Panc1 (cell line): ENCODE measurements at regions not wholly inside any gene's neighbourhood (a gene's known extent, or its start where the extent isn't known, plus 50 kb on each side); places are given as distances from the start of the nearest gene placed in this dataset.

Experiments used
- ATAC-seq: fragments of 200-7000 bp; cut with Tn5 transposase; 2 replicates; pipeline ENCODE4 v1.9.1; 2020; ENCODE audit warnings: mild to moderate bottlenecking, moderate library complexity
- BruUV-seq: library from RNA; stranded (reverse); fragments of 400-500 nt; replicated peaks from 2 replicates; lab custom pipeline; 2021; lab: Mats Ljungman, UMichigan
- CTCF ChIA-PET: fragments of 300-600 bp; sonication (Branson Sonifier 250); formaldehyde crosslinking; loops from one replicate; lab custom pipeline; 2022; ENCODE audit warnings: antibody characterized with exemption; lab: Charles Lee
- POLR2A ChIA-PET: fragments of 300-600 bp; sonication (Branson Sonifier 250); formaldehyde crosslinking; loops from one replicate; lab custom pipeline; 2022; ENCODE audit warnings: antibody characterized with exemption; lab: Charles Lee
- DNase-seq: peaks from one replicate; pipeline ENCODE4 v3.0.0-alpha.2; 2010; ENCODE audit warnings: low read depth, low spot score
- H3K27ac ChIP-seq: 2 replicates; pipeline ENCODE4 v1.5.1; 2011; ENCODE audit warnings: mild to moderate bottlenecking, low read length, inconsistent platforms
- H3K27me3 ChIP-seq: fragments of 200-500 bp; sonication (Bioruptor generic); 2 replicates; pipeline ENCODE4 v1.6.0; 2014; ENCODE audit warnings: low read length, inconsistent platforms; ENCODE audit not compliant: control insufficient read depth, insufficient read depth
- H3K36me3 ChIP-seq: fragments of 200-500 bp; sonication (Bioruptor generic); 2 replicates; pipeline ENCODE4 v1.5.1; 2014; ENCODE audit warnings: inconsistent platforms, mild to moderate bottlenecking, low read length, moderate library complexity; ENCODE audit not compliant: control insufficient read depth, insufficient read depth
- H3K4me1 ChIP-seq: 2 replicates; pipeline ENCODE4 v1.5.1; 2011; ENCODE audit warnings: inconsistent platforms, mild to moderate bottlenecking, low read length, moderate library complexity; ENCODE audit not compliant: control insufficient read depth, insufficient read depth
- H3K4me3 ChIP-seq, 2 experiments: 2 replicates each; pipeline ENCODE4 v1.5.1; 2011 to 2012; ENCODE audit warnings: low read depth in 2 of 2, low read length in 2 of 2, mild to moderate bottlenecking in 2 of 2, inconsistent platforms in 1 of 2, moderate library complexity in 1 of 2
- H3K9me3 ChIP-seq: fragments of 200-500 bp; sonication (Bioruptor generic); 2 replicates; pipeline ENCODE4 v1.5.1; 2014; ENCODE audit warnings: low read depth, mild to moderate bottlenecking, inconsistent platforms, low read length, moderate library complexity; ENCODE audit not compliant: control insufficient read depth, insufficient read depth
- CTCF ChIP-seq: fragments of 450-650 bp; IDR thresholded peaks from 2 replicates; pipeline ENCODE4 v1.5.1; 2017; ENCODE audit warnings: mild to moderate bottlenecking
- POLR2AphosphoS5 ChIP-seq: IDR thresholded peaks from 2 replicates; pipeline ENCODE4 v1.6.1; 2012; ENCODE audit warnings: mild to moderate bottlenecking, low read depth, low read length, moderate library complexity
- REST ChIP-seq, 2 experiments: IDR thresholded peaks; 2 replicates each; pipeline ENCODE4 v1.6.1; 2011 to 2012; ENCODE audit warnings: low read depth in 2 of 2, control low read depth in 1 of 2, low read length in 1 of 2, mild to moderate bottlenecking in 1 of 2, moderate library complexity in 1 of 2; ENCODE audit not compliant: insufficient read depth in 1 of 2
- SIN3A ChIP-seq: IDR thresholded peaks from 2 replicates; pipeline ENCODE4 v1.6.1; 2012; ENCODE audit warnings: low read depth, mild to moderate bottlenecking, low read length, moderate library complexity, borderline replicate concordance; ENCODE audit not compliant: insufficient read depth
- TCF7L2 ChIP-seq: IDR thresholded peaks from 2 replicates; pipeline ENCODE4 v1.6.1; 2011; ENCODE audit warnings: mild to moderate bottlenecking, low read depth, low read length, inconsistent platforms
- in situ Hi-C: cut with HindIII; loops from 2 replicates; pipeline ENCODE4 v1.10.0; 2016; ENCODE audit warnings: low sequenced_read_pairs, low pct_unique_long_range_greater_than_20kb
- intact Hi-C: fragments of 100-400 bp; cut with micrococcal nuclease; formaldehyde crosslinking; loops from one replicate; pipeline ENCODE4 v1.10.0; 2022; ENCODE audit not compliant: unreplicated experiment

- intact Hi-C loops (no loop called here), in situ Hi-C loops (no loop called here)
- Histone ChIP-seq H3K36me3 (no peaks in the 10 kb centered on the region), H3K9me3 (no peaks in the 10 kb centered on the region), H3K4me1 (no peaks in the 10 kb centered on the region), H3K27ac (no peak overlapping the region), H3K27me3 (no peaks in the 10 kb centered on the region), H3K4me3 (no peak overlapping the region)
- BruUV-seq = no TSS peak
- no peak for TF ChIP-seq SIN3A
- TF ChIP-seq REST (IDR thresholded peaks at IDR 0.05; ENCODE audit: insufficient read depth in 1 of 2, low read depth in 2 of 2, low read length in 1 of 2) = no peak
- no peak for TF ChIP-seq POLR2AphosphoS5
- TF ChIP-seq CTCF = no peak
- no peak for TF ChIP-seq TCF7L2
- no peak for DNase-seq
- POLR2A ChIA-PET = no interaction called here
- no peak for ATAC-seq
- CTCF ChIA-PET = no interaction called here
These were observed 167.9 kb downstream of the HTR1A start for GRCh38 chr5:63794296-63794695.

GRCh38 chr5:63774939-63775338 lies 187.3 kb downstream of the HTR1A start:
- POLR2A ChIA-PET = no interaction called here

More at GRCh38 chr5:63774939-63775338, 187.3 kb downstream of the HTR1A start:
- TF ChIP-seq REST (IDR thresholded peaks at IDR 0.05; ENCODE audit: insufficient read depth in 1 of 2, low read depth in 2 of 2, low read length in 1 of 2) (no peak), POLR2AphosphoS5 (no peak), CTCF (no peak), TCF7L2 (no peak), SIN3A (no peak)
- intact Hi-C loops (no loop called here), in situ Hi-C loops (no loop called here)
- Histone ChIP-seq H3K27ac (no peak overlapping the region), H3K36me3 (no peaks in the 10 kb centered on the region), H3K27me3 (no peaks in the 10 kb centered on the region), H3K9me3 (no peaks in the 10 kb centered on the region), H3K4me3 (no peak overlapping the region), H3K4me1 (no peaks in the 10 kb centered on the region)
- BruUV-seq = no TSS peak
- ATAC-seq (no peak), DNase-seq (no peak)
- CTCF ChIA-PET = no interaction called here
